H9 (cell line): ENCODE measurements at regions not wholly inside any gene's neighbourhood (a gene's known extent, or its start where the extent isn't known, plus 50 kb on each side); places are given as distances from the start of the nearest gene placed in this dataset.
A peak's percentile ranks its signal among the peaks of the same experiment; 100 is the strongest.

Source experiments
- DNase-seq: peaks from one replicate; pipeline ENCODE4 v3.0.0-alpha.2; 2017
- H2AFZ ChIP-seq: one replicate; pipeline ENCODE4 v1.6.1; 2013; ENCODE audit warnings: mild to moderate bottlenecking, low read length, control low read depth, moderate library complexity
- H2AK5ac ChIP-seq: 2 replicates; pipeline ENCODE4 v1.6.1; 2013; ENCODE audit warnings: low read length, control low read depth, mixed read lengths; ENCODE audit not compliant: insufficient read length
- H2BK120ac ChIP-seq: one replicate; pipeline ENCODE4 v1.6.1; 2013; ENCODE audit warnings: low read depth, mild to moderate bottlenecking, low read length, control low read depth, inconsistent platforms; ENCODE audit not compliant: poor library complexity, severe bottlenecking
- H2BK12ac ChIP-seq: 2 replicates; pipeline ENCODE4 v1.6.1; 2013; ENCODE audit warnings: low read length, control low read depth, mixed read lengths, low read depth; ENCODE audit not compliant: insufficient read length
- H2BK15ac ChIP-seq: 2 replicates; pipeline ENCODE4 v1.6.1; 2013; ENCODE audit warnings: low read depth, low read length, control low read depth
- H2BK20ac ChIP-seq: one replicate; pipeline ENCODE4 v1.6.1; 2013; ENCODE audit warnings: low read depth, mild to moderate bottlenecking, low read length, control low read depth, inconsistent platforms; ENCODE audit not compliant: poor library complexity, severe bottlenecking
- H2BK5ac ChIP-seq: 2 replicates; pipeline ENCODE4 v1.6.1; 2013; ENCODE audit warnings: low read length, control low read depth, mixed read lengths; ENCODE audit not compliant: insufficient read length
- H3K14ac ChIP-seq: 2 replicates; pipeline ENCODE4 v1.6.1; 2013; ENCODE audit warnings: low read length, control low read depth; ENCODE audit not compliant: insufficient read depth
- H3K18ac ChIP-seq: 2 replicates; pipeline ENCODE4 v1.6.1; 2013; ENCODE audit warnings: low read depth, mild to moderate bottlenecking, mixed read lengths, low read length, control low read depth; ENCODE audit not compliant: insufficient read length
- H3K23ac ChIP-seq: 2 replicates; pipeline ENCODE4 v1.6.1; 2013; ENCODE audit warnings: low read length, control low read depth, mixed read lengths, low read depth; ENCODE audit not compliant: insufficient read length
- H3K23me2 ChIP-seq: 2 replicates; pipeline ENCODE4 v1.6.1; 2013; ENCODE audit warnings: low read depth, mild to moderate bottlenecking, mixed read lengths, low read length, control low read depth; ENCODE audit not compliant: insufficient read length, poor library complexity, severe bottlenecking
- H3K27ac ChIP-seq: 2 replicates; pipeline ENCODE4 v1.5.1; 2013; ENCODE audit warnings: low read length, control low read depth, mixed read lengths, low read depth; ENCODE audit not compliant: insufficient read length
- H3K27me3 ChIP-seq: 2 replicates; pipeline ENCODE4 v1.6.1; 2013; ENCODE audit warnings: low read length, control low read depth, inconsistent platforms; ENCODE audit not compliant: insufficient read depth
- H3K4ac ChIP-seq: 2 replicates; pipeline ENCODE4 v1.6.1; 2013; ENCODE audit warnings: low read depth, mild to moderate bottlenecking, control low read depth, inconsistent platforms, low read length, moderate library complexity
- H3K4me1 ChIP-seq: 2 replicates; pipeline ENCODE4 v1.6.1; 2013; ENCODE audit warnings: low read length, control low read depth, inconsistent platforms; ENCODE audit not compliant: insufficient read depth
- H3K4me2 ChIP-seq: 2 replicates; pipeline ENCODE4 v1.6.1; 2013; ENCODE audit warnings: low read length, control low read depth, mixed read lengths; ENCODE audit not compliant: insufficient read length, insufficient read depth
- H3K56ac ChIP-seq: 2 replicates; pipeline ENCODE4 v1.6.1; 2013; ENCODE audit warnings: low read depth, mild to moderate bottlenecking, mixed read lengths, low read length, control low read depth; ENCODE audit not compliant: insufficient read length
- H3K79me1 ChIP-seq: 2 replicates; pipeline ENCODE4 v1.6.1; 2013; ENCODE audit warnings: low read depth, mild to moderate bottlenecking, moderate library complexity, low read length, control low read depth, inconsistent platforms; ENCODE audit not compliant: insufficient read depth, poor library complexity, severe bottlenecking
- H3K79me2 ChIP-seq: 2 replicates; pipeline ENCODE4 v1.6.1; 2013; ENCODE audit warnings: low read length, control low read depth, inconsistent platforms; ENCODE audit not compliant: insufficient read depth
- H3K9ac ChIP-seq: 2 replicates; pipeline ENCODE4 v1.6.1; 2013; ENCODE audit warnings: low read length, control low read depth, mixed read lengths; ENCODE audit not compliant: insufficient read length; ENCODE audit errors: extremely low read depth
- H3K9me3 ChIP-seq: one replicate; pipeline ENCODE4 v1.6.1; 2013; ENCODE audit warnings: low read depth, low read length, inconsistent platforms; ENCODE audit not compliant: control insufficient read depth
- H3T11ph ChIP-seq: one replicate; pipeline ENCODE4 v1.6.1; 2013; ENCODE audit warnings: mild to moderate bottlenecking, low read length, control low read depth, inconsistent platforms
- H4K20me1 ChIP-seq: one replicate; pipeline ENCODE4 v1.6.1; 2013; ENCODE audit not compliant: control insufficient read depth, insufficient read length, insufficient read depth
- H4K5ac ChIP-seq: 2 replicates; pipeline ENCODE4 v1.6.1; 2013; ENCODE audit warnings: low read depth, mild to moderate bottlenecking, mixed read lengths, low read length, control low read depth; ENCODE audit not compliant: insufficient read length
- H4K8ac ChIP-seq: replicated peaks from 2 replicates; pipeline ENCODE4 v1.6.1; 2013; ENCODE audit warnings: low read length, control low read depth, mixed read lengths, low read depth; ENCODE audit not compliant: insufficient read length
- H4K91ac ChIP-seq: 2 replicates; pipeline ENCODE4 v1.6.1; 2013; ENCODE audit warnings: low read depth, mild to moderate bottlenecking, moderate library complexity, mixed read lengths, low read length, control low read depth; ENCODE audit not compliant: insufficient read length
- H3K27ac Mint-ChIP-seq, 3 experiments: 2 replicates in 2 of 3; 3 replicates in 1 of 3; pipeline ENCODE4 v1.8.0; 2020 to 2021; ENCODE audit warnings: mixed read lengths in 3 of 3, mild to moderate bottlenecking in 1 of 3, moderate library complexity in 1 of 3
- H3K27me3 Mint-ChIP-seq: 2 replicates; pipeline ENCODE4 v1.8.0; 2021; ENCODE audit warnings: low read depth, mild to moderate bottlenecking, moderate library complexity, mixed read lengths
- H3K36me3 Mint-ChIP-seq, 3 experiments: 2 replicates in 2 of 3; 3 replicates in 1 of 3; pipeline ENCODE4 v1.8.0; 2020 to 2021; ENCODE audit warnings: low read depth in 3 of 3, mixed read lengths in 3 of 3; ENCODE audit not compliant: insufficient read depth in 1 of 3
- H3K4me1 Mint-ChIP-seq, 2 experiments: 2 replicates each; pipeline ENCODE4 v1.8.0; 2020; ENCODE audit warnings: mixed read lengths in 2 of 2
- H3K4me3 Mint-ChIP-seq, 2 experiments: 2 replicates in 1 of 2; 3 replicates in 1 of 2; pipeline ENCODE4 v1.8.0; 2020 to 2021; ENCODE audit warnings: mild to moderate bottlenecking in 2 of 2, mixed read lengths in 2 of 2, moderate library complexity in 1 of 2
- H3K9me3 Mint-ChIP-seq, 2 experiments: 2 replicates in 1 of 2; 3 replicates in 1 of 2; pipeline ENCODE4 v1.8.0; 2020; ENCODE audit warnings: mild to moderate bottlenecking in 2 of 2, mixed read lengths in 2 of 2, moderate library complexity in 1 of 2
- CTCF ChIP-seq: fragments of 200-600 bp; sonication (generic); conservative IDR thresholded peaks from 3 replicates; pipeline ENCODE4 v1.8.0; 2021; ENCODE audit warnings: antibody characterized with exemption, mild to moderate bottlenecking
- WGBS: extraction: QIAGEN DNeasy Blood & Tissue Kit; methylation state at CpG from one replicate; pipeline ENCODE4 v1.1.7; 2013; ENCODE audit warnings: missing lambda C conversion rate, low lambda C conversion rate, mixed read lengths; ENCODE audit not compliant: insufficient read length; ENCODE audit errors: extremely low coverage; 5-methylcytosine and 5-hydroxymethylcytosine counted together

DNA sequence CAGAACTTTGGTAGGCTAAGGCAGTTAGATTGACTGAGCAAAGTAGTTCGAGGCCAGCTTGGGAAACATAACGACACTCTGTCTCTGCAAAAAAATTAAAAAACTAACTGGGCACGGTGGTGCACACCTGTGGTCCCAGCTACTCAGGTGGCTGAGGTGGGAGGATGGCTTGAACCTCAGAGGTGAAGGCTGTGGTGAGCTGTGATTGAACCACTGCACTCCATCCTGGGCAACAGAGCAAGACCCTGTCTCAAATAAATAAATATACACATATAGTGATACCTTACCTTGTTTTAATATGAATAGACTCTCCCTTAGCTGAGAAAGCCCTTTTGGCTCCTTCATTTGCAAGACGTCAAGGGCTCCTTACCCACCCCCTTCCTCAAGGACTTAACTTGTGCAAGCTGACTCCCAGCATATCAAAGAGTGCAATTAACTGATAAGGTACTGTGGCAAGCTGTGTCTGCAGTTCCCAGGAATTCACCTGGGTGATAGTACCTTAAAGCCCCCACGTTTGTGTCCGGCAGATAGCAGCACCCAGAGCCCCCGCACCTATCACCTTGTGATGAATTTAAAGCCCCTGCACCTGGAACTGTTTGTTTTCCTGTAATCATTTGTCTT is 655.6 kb upstream of the GALNTL6 start:
- Histone ChIP-seq H3K14ac (no peak overlapping the region), H3K23ac (no peak overlapping the region), H2BK5ac (no peak overlapping the region), H3K56ac (no peak overlapping the region), H3K9me3 (no peaks in the 10 kb centered on the region), H3K79me1 (no peaks in the 10 kb centered on the region), H3K79me2 (no peaks in the 10 kb centered on the region), H3K9ac (no peak overlapping the region), H4K91ac (no peak overlapping the region), H4K8ac (no peak overlapping the region), H3K4ac (no peak overlapping the region), H2AFZ (no peak overlapping the region), H3K4me1 (no peaks in the 10 kb centered on the region; the same call in 1 of the 2 replicates), H4K20me1 (no peaks in the 10 kb centered on the region), H3K27me3 (no peaks in the 10 kb centered on the region), H2BK20ac (no peak overlapping the region), H2AK5ac (no peak overlapping the region), H3K27ac (no peak overlapping the region), H3K23me2 (no peaks in the 10 kb centered on the region), H3K18ac (no peak overlapping the region), H2BK120ac (no peak overlapping the region), H2BK12ac (no peak overlapping the region), H3T11ph (no peak overlapping the region), H3K4me2 (no peak overlapping the region), H2BK15ac (no peak overlapping the region), H4K5ac (no peak overlapping the region)
- no peak for TF ChIP-seq CTCF
- WGBS = no CpG with 5 or more reads among the region's 7 CpGs
- H3K4me1 Mint-ChIP-seq = peaks cover 8 to 9% of the 10 kb centered on the region in 2 experiments
- DNase-seq = peak; percentile 26
- H3K27ac Mint-ChIP-seq = peak overlapping the region; percentile 38 to 88 (median 83); a peak in 4 of 7 replicates
- no peaks in the 10 kb centered on the region for H3K27me3 Mint-ChIP-seq
- no peaks in the 10 kb centered on the region; a peak in 1 of 5 replicates for H3K9me3 Mint-ChIP-seq
- H3K4me3 Mint-ChIP-seq = no peak overlapping the region; a peak in 1 of 5 replicates
- H3K36me3 Mint-ChIP-seq = no peaks in the 10 kb centered on the region; a peak in 1 of 7 replicates
